ENCODE measurements at regions not wholly inside any gene's neighbourhood (a gene's known extent, or its start where the extent isn't known, plus 50 kb on each side); places are given as distances from the start of the nearest gene placed in this dataset.

DNA sequence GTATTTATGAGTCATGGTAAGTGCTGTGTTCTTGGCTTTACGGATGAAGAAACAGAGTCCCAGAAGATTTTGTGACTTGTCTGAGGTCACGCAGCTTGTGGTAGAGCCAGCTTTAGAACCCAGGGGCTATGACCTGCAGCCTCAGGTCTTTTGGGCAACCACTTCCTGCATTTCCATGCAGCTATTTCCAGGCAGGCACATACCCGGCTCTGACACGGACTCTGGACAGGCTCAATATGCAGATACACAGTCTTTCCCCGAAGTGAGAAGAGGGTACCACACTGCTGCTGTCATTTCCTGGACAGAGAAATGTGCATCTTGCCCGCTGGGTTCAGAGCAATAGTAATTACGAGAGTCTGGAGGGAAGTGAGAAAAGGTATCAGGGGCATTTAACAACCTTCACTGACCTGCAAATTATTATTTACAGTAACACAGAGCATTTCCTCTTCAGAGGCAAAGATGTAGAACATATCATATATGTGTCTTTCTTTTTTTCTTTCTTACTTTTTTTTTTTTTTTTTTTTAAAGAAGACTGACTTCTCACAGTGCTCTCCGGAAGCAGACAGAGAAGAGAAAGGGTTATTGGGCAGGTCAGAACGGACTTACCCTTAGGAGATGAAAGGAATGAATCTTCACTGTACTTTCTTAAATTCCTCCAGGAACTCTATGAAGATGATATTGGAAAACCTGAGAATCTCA lies 185.1 kb downstream of the CLIC5 start:
- DNase-seq (ENCODE audit: missing footprints) (no peak), ATAC-seq (no peak)
- intact Hi-C loops (cut with DNase I): loop anchor here (10.0 kb wide), 1 partner anchor 84 kb away; no protein-coding TSS in a partner anchor

DNA sequence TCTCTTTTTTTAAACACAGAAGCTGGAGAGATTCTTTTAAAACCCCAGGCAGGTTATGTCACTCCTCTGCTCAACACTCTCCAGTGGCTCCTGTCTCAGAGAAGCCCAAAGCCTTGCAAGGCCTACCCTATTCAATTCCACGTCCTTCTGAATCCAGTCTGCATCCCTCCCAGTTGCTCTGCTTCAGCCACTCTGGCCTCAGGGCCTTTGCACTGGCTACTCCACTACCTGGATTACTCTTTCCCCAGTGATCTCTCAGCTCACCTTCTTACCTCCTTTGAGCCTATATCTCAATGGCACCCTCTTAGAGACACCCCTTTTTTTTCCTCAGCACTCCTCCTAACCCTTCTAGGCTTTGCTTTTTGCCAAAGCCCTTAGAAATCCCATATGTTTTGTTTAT lies 185.8 kb downstream of the CLIC5 start:
- ATAC-seq (no peak), DNase-seq (ENCODE audit: missing footprints) (no peak)
- intact Hi-C loops (cut with DNase I): loop anchor here (10.0 kb wide), 1 partner anchor 85 kb away; no protein-coding TSS in a partner anchor

DNA sequence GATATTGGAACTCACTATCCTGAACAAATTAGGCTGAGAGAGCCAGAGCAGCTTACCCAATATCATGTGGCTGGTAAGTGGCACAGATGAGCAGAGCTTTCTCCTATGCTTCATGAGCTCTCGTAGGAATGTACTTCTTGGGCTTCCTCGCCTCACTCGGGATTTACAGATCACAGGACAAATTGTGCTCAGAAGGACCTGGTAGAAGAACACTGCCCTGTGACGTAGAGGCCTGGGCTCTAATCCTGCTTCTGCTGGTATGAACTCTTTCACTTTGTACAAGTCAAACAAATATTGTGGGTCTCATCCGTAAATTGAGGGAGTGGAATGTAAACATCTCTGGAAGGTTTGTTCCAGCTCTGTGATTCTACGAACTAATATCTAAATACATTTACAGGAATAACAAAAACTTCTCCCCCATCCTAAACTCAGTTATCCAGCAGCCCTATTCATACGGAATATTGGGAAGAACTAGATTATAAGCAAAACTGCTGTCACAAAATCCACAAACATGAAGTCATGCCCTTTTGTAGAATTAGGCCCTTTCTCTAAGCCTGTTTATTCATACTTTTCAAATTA lies 187.6 kb downstream of the CLIC5 start:
- intact Hi-C loops (cut with DNase I): no loop called here
- DNase-seq (ENCODE audit: missing footprints) (no peak), ATAC-seq (no peak)

DNA sequence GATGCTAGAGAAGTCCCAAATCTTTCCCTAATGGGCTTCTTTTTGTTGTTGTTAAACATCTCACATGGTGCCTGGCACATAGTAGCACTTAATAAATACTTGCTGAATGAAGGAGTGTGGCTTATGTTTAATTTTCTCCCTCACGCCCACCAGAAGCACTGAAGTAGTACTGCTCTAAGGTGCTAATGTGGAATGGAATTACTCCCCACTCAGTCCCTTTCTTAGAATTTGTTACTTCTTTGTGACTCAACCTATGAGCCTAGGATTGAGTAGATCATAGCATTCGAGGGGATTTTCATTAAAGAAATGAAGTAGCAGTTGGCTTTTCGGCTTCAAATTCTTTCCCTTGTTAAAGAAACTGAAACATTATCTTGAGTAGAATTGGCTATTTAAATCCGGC lies 192.8 kb downstream of the CLIC5 start:
- intact Hi-C loops (cut with DNase I): no loop called here
- DNase-seq (ENCODE audit: missing footprints) (no peak), ATAC-seq (no peak)

DNA sequence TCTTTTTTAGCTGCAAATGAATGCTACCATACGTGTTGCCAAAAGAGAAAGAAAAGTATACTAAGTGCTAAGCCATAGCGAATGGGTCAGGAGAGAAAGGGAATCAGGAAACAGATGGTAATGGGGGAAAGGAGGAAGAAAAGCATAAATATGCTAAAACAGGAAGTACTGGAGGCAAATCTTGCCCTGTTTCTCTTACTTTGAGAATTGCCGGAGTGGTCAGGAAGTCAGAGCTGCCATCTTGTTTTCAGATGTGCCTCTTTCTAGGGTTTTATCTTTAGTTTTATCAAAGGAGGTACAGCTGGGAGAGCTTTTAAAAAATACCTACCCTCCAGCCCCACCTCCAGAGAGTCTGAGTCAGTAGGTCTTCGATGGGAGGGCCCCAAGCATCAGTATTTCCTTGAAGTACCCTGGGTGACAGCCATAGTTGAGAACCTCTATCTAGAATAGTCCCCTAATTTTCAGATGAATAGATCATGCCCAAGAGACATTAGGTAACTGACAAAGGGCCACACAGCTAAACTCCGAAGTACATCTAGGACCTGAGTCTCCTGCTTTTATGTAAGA lies 193.3 kb downstream of the CLIC5 start:
- ATAC-seq: no peak
- intact Hi-C loops (cut with DNase I): no loop called here

DNA sequence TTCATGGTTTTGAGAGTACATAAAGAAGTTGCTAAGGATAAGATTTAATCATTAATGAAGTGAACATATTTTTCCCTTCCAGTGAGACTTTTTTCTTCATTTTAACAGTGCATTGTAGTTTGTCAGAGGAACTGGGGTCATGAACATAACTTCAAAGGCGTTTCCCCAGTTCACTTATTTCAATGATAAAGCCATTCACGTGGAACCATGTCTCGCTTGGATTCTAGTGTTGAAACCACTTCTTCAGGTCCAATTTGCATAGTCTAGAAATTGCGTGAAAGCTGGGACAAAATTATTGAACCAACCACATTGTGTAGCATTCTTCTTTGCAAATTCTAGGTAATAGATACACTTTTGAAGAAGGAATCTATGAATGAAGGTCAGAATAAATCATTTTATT lies 197.0 kb downstream of the CLIC5 start:
- intact Hi-C loops (cut with DNase I): no loop called here
- no peak for DNase-seq (ENCODE audit: missing footprints)
- no peak for ATAC-seq

More for the DNA sequence above, 193.3 kb downstream of the CLIC5 start:
- no peak for DNase-seq (ENCODE audit: missing footprints)

GRCh38 chr6:45816674-45817297 lies 198.9 kb downstream of the CLIC5 start:
- no peak for ATAC-seq
- intact Hi-C loops (cut with DNase I): no loop called here
- DNase-seq (ENCODE audit: missing footprints): no peak

GRCh38 chr6:45815466-45816125 lies 200.1 kb downstream of the CLIC5 start:
- peak; percentile 42 for DNase-seq (ENCODE audit: missing footprints)
- intact Hi-C loops (cut with DNase I): no loop called here
- no peak for ATAC-seq

DNA sequence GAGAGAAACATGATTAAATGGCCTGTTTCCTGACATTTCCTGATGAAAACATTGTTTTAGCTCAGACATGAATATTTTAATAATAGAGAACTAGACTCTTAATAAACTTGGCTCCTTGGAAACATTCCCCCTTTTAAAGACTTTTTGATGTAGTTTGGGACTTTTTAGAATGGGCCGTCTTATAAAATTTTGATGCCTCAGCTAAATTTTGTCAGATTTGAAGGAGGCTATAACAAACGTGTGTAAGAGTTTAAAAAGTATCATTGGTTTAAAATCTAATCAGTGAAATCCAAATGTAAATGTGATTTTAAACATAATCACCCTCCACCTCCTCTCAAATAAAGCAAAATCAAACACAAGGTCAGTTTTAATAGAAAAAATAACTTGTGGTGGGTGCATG lies 200.9 kb downstream of the CLIC5 start:
- intact Hi-C loops (cut with DNase I): no loop called here
- DNase-seq (ENCODE audit: missing footprints) (no peak), ATAC-seq (no peak)

GRCh38 chr6:45813943-45814342 lies 201.7 kb downstream of the CLIC5 start:
- ATAC-seq (no peak), DNase-seq (ENCODE audit: missing footprints) (no peak)
- intact Hi-C loops (cut with DNase I): no loop called here

- intact Hi-C loops (cut with DNase I): no loop called here
- DNase-seq (ENCODE audit: missing footprints) (no peak), ATAC-seq (peak; percentile 83)
These were observed 202.7 kb downstream of the CLIC5 start for GRCh38 chr6:45812922-45813321.

DNA sequence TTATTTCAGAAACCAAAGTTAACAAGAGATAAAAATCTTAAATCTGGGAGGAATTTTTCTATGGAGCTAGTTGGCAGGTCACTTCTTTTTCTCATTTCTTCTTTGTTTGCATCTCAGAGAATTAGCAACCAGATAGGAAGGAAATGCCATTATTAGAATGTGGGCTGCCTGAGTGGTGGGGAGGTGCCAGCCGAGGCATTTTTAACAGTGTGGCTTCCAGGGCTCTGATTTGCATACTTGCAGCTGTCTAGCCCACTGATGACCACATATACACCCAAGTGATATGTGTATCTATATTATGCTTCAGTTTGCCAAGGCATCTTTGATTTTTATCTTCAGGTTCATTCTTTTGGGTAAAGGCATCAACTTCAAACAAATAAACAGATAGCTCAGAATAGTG lies 206.7 kb downstream of the CLIC5 start:
- ATAC-seq (no peak), DNase-seq (ENCODE audit: missing footprints) (no peak)
- intact Hi-C loops (cut with DNase I): no loop called here

GRCh38 chr6:45808042-45808645 lies 207.5 kb downstream of the CLIC5 start:
- DNase-seq (ENCODE audit: missing footprints): no peak
- ATAC-seq: no peak
- intact Hi-C loops (cut with DNase I): no loop called here

- DNase-seq (ENCODE audit: missing footprints) (no peak), ATAC-seq (no peak)
- intact Hi-C loops (cut with DNase I): no loop called here
These were observed 208.2 kb downstream of the CLIC5 start for GRCh38 chr6:45807311-45808041.

- no peak for ATAC-seq
- intact Hi-C loops (cut with DNase I): no loop called here
- no peak for DNase-seq (ENCODE audit: missing footprints)
These were observed 209.5 kb downstream of the CLIC5 start for GRCh38 chr6:45806172-45806571.

DNA sequence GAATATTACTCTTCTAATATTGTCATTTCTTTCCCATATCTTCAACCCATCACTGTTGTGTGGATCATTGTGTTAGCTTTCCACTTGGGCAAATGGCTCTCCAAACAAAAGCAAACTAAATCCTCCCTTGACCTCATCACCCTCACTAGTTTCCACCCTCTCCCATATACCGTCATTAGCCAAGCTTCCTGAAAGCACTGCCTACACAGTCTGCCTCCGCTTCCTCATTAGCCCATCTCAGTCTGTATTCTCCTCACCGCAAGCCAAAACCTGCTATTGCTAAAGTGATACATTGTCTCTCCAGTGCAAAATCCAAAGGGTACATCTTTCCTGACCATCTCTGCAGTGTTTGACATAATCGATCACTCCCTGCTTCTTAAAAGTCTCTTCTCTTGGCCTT lies 212.6 kb downstream of the CLIC5 start:
- DNase-seq (ENCODE audit: missing footprints) (no peak), ATAC-seq (no peak)
- intact Hi-C loops (cut with DNase I): no loop called here

GRCh38 chr6:45801471-45802289 lies 214.0 kb downstream of the CLIC5 start:
- intact Hi-C loops (cut with DNase I): no loop called here
- ATAC-seq (no peak), DNase-seq (ENCODE audit: missing footprints) (no peak)

- intact Hi-C loops (cut with DNase I): no loop called here
- ATAC-seq (no peak), DNase-seq (ENCODE audit: missing footprints) (no peak)
These were observed 214.7 kb downstream of the CLIC5 start for GRCh38 chr6:45800911-45801310.
